22Rv1 (cell line): ENCODE measurements at regions not wholly inside any gene's neighbourhood (a gene's known extent, or its start where the extent isn't known, plus 50 kb on each side); places are given as distances from the start of the nearest gene placed in this dataset.

Source experiments
- ZFX ChIP-seq: fragments of 450-650 bp; IDR thresholded peaks from 2 replicates; pipeline ENCODE4 v1.6.1; 2017; ENCODE audit warnings: antibody characterized with exemption, borderline replicate concordance
- TF ChIP-seq, protein P1 (sequence below): fragments of 450-650 bp; IDR thresholded peaks from 2 replicates; pipeline ENCODE4 v1.5.1; 2017; ENCODE audit warnings: mild to moderate bottlenecking

GRCh38 chr6:157753291-157753690, 69.8 kb upstream of the SNX9 start:
- TF ChIP-seq, protein P1, sequence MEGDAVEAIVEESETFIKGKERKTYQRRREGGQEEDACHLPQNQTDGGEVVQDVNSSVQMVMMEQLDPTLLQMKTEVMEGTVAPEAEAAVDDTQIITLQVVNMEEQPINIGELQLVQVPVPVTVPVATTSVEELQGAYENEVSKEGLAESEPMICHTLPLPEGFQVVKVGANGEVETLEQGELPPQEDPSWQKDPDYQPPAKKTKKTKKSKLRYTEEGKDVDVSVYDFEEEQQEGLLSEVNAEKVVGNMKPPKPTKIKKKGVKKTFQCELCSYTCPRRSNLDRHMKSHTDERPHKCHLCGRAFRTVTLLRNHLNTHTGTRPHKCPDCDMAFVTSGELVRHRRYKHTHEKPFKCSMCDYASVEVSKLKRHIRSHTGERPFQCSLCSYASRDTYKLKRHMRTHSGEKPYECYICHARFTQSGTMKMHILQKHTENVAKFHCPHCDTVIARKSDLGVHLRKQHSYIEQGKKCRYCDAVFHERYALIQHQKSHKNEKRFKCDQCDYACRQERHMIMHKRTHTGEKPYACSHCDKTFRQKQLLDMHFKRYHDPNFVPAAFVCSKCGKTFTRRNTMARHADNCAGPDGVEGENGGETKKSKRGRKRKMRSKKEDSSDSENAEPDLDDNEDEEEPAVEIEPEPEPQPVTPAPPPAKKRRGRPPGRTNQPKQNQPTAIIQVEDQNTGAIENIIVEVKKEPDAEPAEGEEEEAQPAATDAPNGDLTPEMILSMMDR: no peak
- TF ChIP-seq ZFX: no peak
